Activated naive CD4-positive, alpha-beta T cell treated with anti-CD3 and anti-CD28 coated beads for 36 hours (primary cell): ENCODE measurements at regions not wholly inside any gene's neighbourhood (a gene's known extent, or its start where the extent isn't known, plus 50 kb on each side); places are given as distances from the start of the nearest gene placed in this dataset.

ENCODE experiments used
- CTCF ChIA-PET: fragments of 350-600 bp; sonication (Branson Sonifier 250); formaldehyde crosslinking; loops from one replicate; lab custom pipeline; 2021; ENCODE audit warnings: antibody characterized with exemption; lab: Charles Lee
- DNase-seq: peaks from one replicate; pipeline ENCODE4 v3.0.0-alpha.2; 2020
- H3K27ac Mint-ChIP-seq: one replicate; pipeline ENCODE4 v1.8.0; 2021; ENCODE audit warnings: mild to moderate bottlenecking, mixed read lengths
- H3K27me3 Mint-ChIP-seq: one replicate; pipeline ENCODE4 v1.8.0; 2021; ENCODE audit warnings: low read depth, mixed read lengths
- H3K36me3 Mint-ChIP-seq: one replicate; pipeline ENCODE4 v1.8.0; 2021; ENCODE audit warnings: low read depth, mixed read lengths
- H3K4me1 Mint-ChIP-seq: one replicate; pipeline ENCODE4 v1.8.0; 2021; ENCODE audit warnings: low read depth, mixed read lengths
- H3K4me3 Mint-ChIP-seq: one replicate; pipeline ENCODE4 v1.8.0; 2021; ENCODE audit warnings: mild to moderate bottlenecking, moderate library complexity, mixed read lengths
- H3K9me3 Mint-ChIP-seq: one replicate; pipeline ENCODE4 v1.8.0; 2021; ENCODE audit warnings: mixed read lengths
- intact Hi-C: fragments of 100-400 bp; cut with micrococcal nuclease; formaldehyde crosslinking; loops from one replicate; pipeline ENCODE4 v1.15.1; 2023

- Mint-ChIP-seq H3K4me1 (no peaks in the 10 kb centered on the region), H3K4me3 (no peak overlapping the region), H3K27ac (no peak overlapping the region), H3K36me3 (no peaks in the 10 kb centered on the region), H3K27me3 (no peaks in the 10 kb centered on the region), H3K9me3 (no peaks in the 10 kb centered on the region)
- CTCF ChIA-PET = no interaction called here
- DNase-seq = no peak
- intact Hi-C loops = no loop called here
These were observed 543.7 kb upstream of the TMEM132C start for GRCh38 chr12:127723251-127723650.

- Mint-ChIP-seq H3K9me3 (peaks cover 5% of the 10 kb centered on the region), H3K27me3 (no peaks in the 10 kb centered on the region), H3K4me3 (no peak overlapping the region), H3K36me3 (no peaks in the 10 kb centered on the region), H3K4me1 (no peaks in the 10 kb centered on the region), H3K27ac (no peak overlapping the region)
- CTCF ChIA-PET = no interaction called here
- DNase-seq = no peak
- intact Hi-C loops = no loop called here
These were observed 540.2 kb upstream of the TMEM132C start for GRCh38 chr12:127726671-127727315.

- H3K4me3 Mint-ChIP-seq = no peak overlapping the region
- DNase-seq = no peak
- H3K4me1 Mint-ChIP-seq = no peaks in the 10 kb centered on the region
- CTCF ChIA-PET = no interaction called here
- intact Hi-C loops = no loop called here
- H3K9me3 Mint-ChIP-seq = peaks cover 6% of the 10 kb centered on the region
- no peaks in the 10 kb centered on the region for H3K36me3 Mint-ChIP-seq
- no peak overlapping the region for H3K27ac Mint-ChIP-seq
- H3K27me3 Mint-ChIP-seq = no peaks in the 10 kb centered on the region
These were observed 538.7 kb upstream of the TMEM132C start for GRCh38 chr12:127728285-127728684.

- H3K9me3 Mint-ChIP-seq = peaks cover 9% of the 10 kb centered on the region
- intact Hi-C loops = no loop called here
- H3K27me3 Mint-ChIP-seq = no peaks in the 10 kb centered on the region
- no peak for DNase-seq
- no peak overlapping the region for H3K27ac Mint-ChIP-seq
- H3K4me3 Mint-ChIP-seq = no peak overlapping the region
- CTCF ChIA-PET = interaction anchor here (0.6 kb wide), 1 partner anchor 17 kb away, joined by 3 read pairs; no protein-coding TSS in a partner anchor
- H3K36me3 Mint-ChIP-seq = no peaks in the 10 kb centered on the region
- H3K4me1 Mint-ChIP-seq = no peaks in the 10 kb centered on the region
These were observed 538.2 kb upstream of the TMEM132C start for GRCh38 chr12:127728729-127729128.

- H3K27ac Mint-ChIP-seq = no peak overlapping the region
- no peak for DNase-seq
These were observed 537.6 kb upstream of the TMEM132C start for GRCh38 chr12:127729381-127729780.

GRCh38 chr12:127731657-127732056, 535.3 kb upstream of the TMEM132C start:
- no peak overlapping the region for H3K27ac Mint-ChIP-seq
- H3K4me3 Mint-ChIP-seq = no peak overlapping the region
- CTCF ChIA-PET = no interaction called here
- no peaks in the 10 kb centered on the region for H3K36me3 Mint-ChIP-seq
- intact Hi-C loops = no loop called here
- DNase-seq = no peak
- peaks cover 13% of the 10 kb centered on the region for H3K9me3 Mint-ChIP-seq
- no peaks in the 10 kb centered on the region for H3K4me1 Mint-ChIP-seq
- H3K27me3 Mint-ChIP-seq = no peaks in the 10 kb centered on the region

More at GRCh38 chr12:127729381-127729780, 537.6 kb upstream of the TMEM132C start:
- CTCF ChIA-PET = interaction anchor here (0.6 kb wide), 2 partner anchors 18 to 460 kb away, joined by 3 read pairs; no protein-coding TSS in a partner anchor
- Mint-ChIP-seq H3K4me1 (no peaks in the 10 kb centered on the region), H3K36me3 (no peaks in the 10 kb centered on the region), H3K9me3 (peaks cover 9% of the 10 kb centered on the region), H3K4me3 (no peak overlapping the region), H3K27me3 (no peaks in the 10 kb centered on the region)
- intact Hi-C loops = no loop called here

GRCh38 chr12:127742231-127742630, 524.7 kb upstream of the TMEM132C start:
- DNase-seq = no peak
- H3K4me3 Mint-ChIP-seq = no peak overlapping the region
- no peaks in the 10 kb centered on the region for H3K36me3 Mint-ChIP-seq
- CTCF ChIA-PET = no interaction called here
- intact Hi-C loops = no loop called here
- no peaks in the 10 kb centered on the region for H3K4me1 Mint-ChIP-seq
- no peak overlapping the region for H3K27ac Mint-ChIP-seq
- peaks cover 10% of the 10 kb centered on the region for H3K9me3 Mint-ChIP-seq
- H3K27me3 Mint-ChIP-seq = peaks cover 2% of the 10 kb centered on the region

- Mint-ChIP-seq H3K4me3 (no peak overlapping the region), H3K36me3 (no peaks in the 10 kb centered on the region), H3K27me3 (no peaks in the 10 kb centered on the region), H3K4me1 (no peaks in the 10 kb centered on the region), H3K27ac (no peak overlapping the region), H3K9me3 (peaks cover 10% of the 10 kb centered on the region)
- no peak for DNase-seq
- intact Hi-C loops = no loop called here
- CTCF ChIA-PET = no interaction called here
These were observed 521.3 kb upstream of the TMEM132C start for GRCh38 chr12:127745469-127746212.

GRCh38 chr12:127749416-127749815, 517.6 kb upstream of the TMEM132C start:
- H3K4me3 Mint-ChIP-seq = no peak overlapping the region
- DNase-seq = no peak
- H3K27ac Mint-ChIP-seq = no peak overlapping the region
- H3K9me3 Mint-ChIP-seq = peaks cover 6% of the 10 kb centered on the region
- H3K36me3 Mint-ChIP-seq = peaks cover 1% of the 10 kb centered on the region
- H3K27me3 Mint-ChIP-seq = peaks cover 2% of the 10 kb centered on the region
- CTCF ChIA-PET = interaction anchor here (0.7 kb wide), 1 partner anchor 140 kb away, joined by 3 read pairs; no protein-coding TSS in a partner anchor
- H3K4me1 Mint-ChIP-seq = no peaks in the 10 kb centered on the region
- intact Hi-C loops = no loop called here

GRCh38 chr12:127750076-127750840, 516.7 kb upstream of the TMEM132C start:
- peaks cover 1% of the 10 kb centered on the region for H3K36me3 Mint-ChIP-seq
- H3K9me3 Mint-ChIP-seq = peaks cover 9% of the 10 kb centered on the region
- DNase-seq = no peak
- no peak overlapping the region for H3K4me3 Mint-ChIP-seq
- H3K27ac Mint-ChIP-seq = no peak overlapping the region
- CTCF ChIA-PET = interaction anchor here (0.7 kb wide), 1 partner anchor 139 kb away, joined by 3 read pairs; no protein-coding TSS in a partner anchor
- intact Hi-C loops = no loop called here
- no peaks in the 10 kb centered on the region for H3K4me1 Mint-ChIP-seq
- H3K27me3 Mint-ChIP-seq = peaks cover 2% of the 10 kb centered on the region

- Mint-ChIP-seq H3K27ac (no peak overlapping the region), H3K27me3 (peaks cover 2% of the 10 kb centered on the region), H3K4me1 (no peaks in the 10 kb centered on the region), H3K9me3 (peaks cover 12% of the 10 kb centered on the region), H3K36me3 (peaks cover 1% of the 10 kb centered on the region), H3K4me3 (no peak overlapping the region)
- DNase-seq = no peak
- CTCF ChIA-PET = no interaction called here
- intact Hi-C loops = no loop called here
These were observed 514.2 kb upstream of the TMEM132C start for GRCh38 chr12:127752802-127753201.

GRCh38 chr12:127760357-127760756, 506.6 kb upstream of the TMEM132C start:
- intact Hi-C loops = no loop called here
- H3K27ac Mint-ChIP-seq = no peak overlapping the region
- peaks cover 2% of the 10 kb centered on the region for H3K27me3 Mint-ChIP-seq
- H3K36me3 Mint-ChIP-seq = no peaks in the 10 kb centered on the region
- DNase-seq = no peak
- H3K4me1 Mint-ChIP-seq = no peaks in the 10 kb centered on the region
- H3K4me3 Mint-ChIP-seq = no peak overlapping the region
- CTCF ChIA-PET = no interaction called here
- peaks cover 20% of the 10 kb centered on the region for H3K9me3 Mint-ChIP-seq
